GM12865 (cell line): ENCODE measurements at regions not wholly inside any gene's neighbourhood (a gene's known extent, or its start where the extent isn't known, plus 50 kb on each side); places are given as distances from the start of the nearest gene placed in this dataset.

ENCODE experiments used
- DNase-seq: peaks from one replicate; pipeline ENCODE4 v3.0.0; 2010; ENCODE audit warnings: low read depth
- H3K4me3 ChIP-seq: 2 replicates; pipeline ENCODE4 v1.5.1; 2011; ENCODE audit warnings: mild to moderate bottlenecking, low read depth, low read length, control low read depth
- CTCF ChIP-seq: IDR thresholded peaks from 2 replicates; pipeline ENCODE4 v1.5.1; 2011; ENCODE audit warnings: low read length, control low read depth, low read depth, inconsistent platforms; ENCODE audit not compliant: insufficient read depth; ENCODE audit errors: missing control alignments

DNA sequence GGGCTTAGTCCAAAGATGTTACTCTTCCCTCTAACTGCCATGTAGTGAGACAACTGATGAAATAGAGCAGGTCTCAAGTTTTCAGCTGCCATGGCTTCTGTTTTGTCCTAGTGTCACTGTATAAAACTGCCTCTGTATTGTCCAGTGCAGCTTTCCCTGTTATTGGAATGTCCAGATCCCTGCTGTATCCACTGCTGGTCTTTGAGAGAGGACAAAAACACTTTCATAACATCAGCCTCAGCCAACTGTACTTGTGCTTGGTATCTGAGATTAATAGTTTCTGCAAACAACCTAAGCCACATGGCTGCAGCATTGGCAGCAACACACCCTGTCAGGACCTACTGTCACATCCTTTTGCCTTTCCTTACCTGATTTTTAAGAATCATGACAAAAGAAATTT lies 480.2 kb downstream of the LPIN1 start:
- TF ChIP-seq CTCF: no peak
- H3K4me3 ChIP-seq: no peak overlapping the region
- DNase-seq: no peak

DNA sequence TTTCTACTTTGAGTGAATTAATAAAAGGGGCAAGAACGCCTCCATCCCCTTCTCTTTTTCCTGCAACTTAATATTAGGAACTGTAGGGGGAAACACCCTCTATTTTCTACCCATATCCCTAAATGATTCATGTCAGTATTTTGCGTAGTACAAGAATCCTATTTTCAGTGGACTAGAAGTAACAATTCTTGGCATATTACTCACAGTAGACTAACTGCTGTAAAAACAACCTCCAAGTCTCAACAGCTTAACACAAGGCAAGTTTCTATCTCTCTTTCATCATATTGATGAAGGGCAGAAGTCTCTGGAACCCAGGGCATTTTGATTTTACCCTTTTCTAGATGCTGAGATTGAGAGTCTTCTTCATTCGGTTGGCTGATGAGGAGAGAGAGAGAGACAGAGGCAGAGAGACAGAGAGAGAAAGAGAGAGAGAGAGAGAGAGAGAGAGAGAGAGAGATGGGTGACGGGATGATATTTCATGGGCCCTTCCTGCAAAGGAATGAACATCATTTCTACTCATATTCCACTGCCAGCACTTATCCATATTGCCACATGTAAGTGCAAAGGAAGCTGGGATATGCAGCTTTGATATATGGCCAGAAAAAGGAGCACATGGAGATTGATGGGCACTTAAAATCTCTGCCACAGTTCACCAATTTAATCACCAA lies 481.6 kb downstream of the LPIN1 start:
- DNase-seq: no peak
- TF ChIP-seq CTCF: no peak
- no peak overlapping the region for H3K4me3 ChIP-seq

DNA sequence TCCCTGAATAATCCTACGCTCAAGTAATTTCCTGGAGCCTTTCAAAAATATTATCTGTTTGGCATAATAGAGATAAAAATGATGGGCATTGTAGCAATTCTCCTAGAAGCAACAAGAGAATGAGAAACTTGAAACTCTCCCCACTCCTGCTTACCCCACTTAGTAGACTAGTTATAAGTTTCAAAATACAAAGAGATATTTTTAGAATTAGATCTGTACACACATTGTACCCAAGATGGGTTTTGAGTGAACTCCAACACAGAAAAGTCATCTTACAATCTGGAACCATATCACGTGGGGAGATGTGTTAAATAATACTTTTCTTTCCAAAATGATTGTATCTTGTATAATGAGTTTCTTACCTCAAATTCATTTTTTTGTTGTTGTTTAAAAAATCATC lies 484.9 kb downstream of the LPIN1 start:
- TF ChIP-seq CTCF: no peak
- no peak for DNase-seq
- no peak overlapping the region for H3K4me3 ChIP-seq

- no peak for DNase-seq
- H3K4me3 ChIP-seq: no peak overlapping the region
- no peak for TF ChIP-seq CTCF
Measured at GRCh38 chr2:12232876-12233275, 483.9 kb upstream of the TRIB2 start.

GRCh38 chr2:12236136-12236844 lies 480.4 kb upstream of the TRIB2 start:
- no peak overlapping the region for H3K4me3 ChIP-seq
- no peak for TF ChIP-seq CTCF
- DNase-seq: no peak

- no peak overlapping the region for H3K4me3 ChIP-seq
- no peak for DNase-seq
- no peak for TF ChIP-seq CTCF
Measured at GRCh38 chr2:12240206-12240605, 476.5 kb upstream of the TRIB2 start.
